GM23248 (cell line): ENCODE measurements at regions not wholly inside any gene's neighbourhood (a gene's known extent, or its start where the extent isn't known, plus 50 kb on each side); places are given as distances from the start of the nearest gene placed in this dataset.

Experiments used
- EZH2 ChIP-seq: fragments of 200-600 bp; sonication (generic); IDR thresholded peaks from 2 replicates; pipeline ENCODE4 v1.6.1; 2018; ENCODE audit warnings: antibody characterized with exemption, mild to moderate bottlenecking; ENCODE audit not compliant: insufficient read depth, poor library complexity, severe bottlenecking
- EZH2phosphoT487 ChIP-seq: fragments of 200-600 bp; sonication (generic); IDR thresholded peaks from 2 replicates; pipeline ENCODE4 v1.6.1; 2018; ENCODE audit warnings: antibody characterized with exemption, moderate library complexity, mild to moderate bottlenecking, low read depth; ENCODE audit not compliant: insufficient read depth

GRCh38 chr18:40215979-40216378 lies 1739.1 kb upstream of the PIK3C3 start:
- TF ChIP-seq EZH2phosphoT487 (no peak), EZH2 (no peak)
